Right lobe of liver (tissue), 4 donors: ENCODE measurements at regions not wholly inside any gene's neighbourhood (a gene's known extent, or its start where the extent isn't known, plus 50 kb on each side); places are given as distances from the start of the nearest gene placed in this dataset.

Source experiments
- CTCF ChIP-seq, 4 donors: fragments of 200-600 bp in 3 of 4; fragments of 450-650 bp in 1 of 4; IDR thresholded peaks; one replicate each; pipeline versions ENCODE4 v1.5.1 to v1.8.0; 2016 to 2022; ENCODE audit warnings: antibody characterized with exemption in 4 of 4, mild to moderate bottlenecking in 2 of 4
- POLR2A ChIP-seq: fragments of 450-650 bp; IDR thresholded peaks from one replicate; pipeline ENCODE4 v1.6.1; 2017; ENCODE audit warnings: antibody characterized with exemption, mild to moderate bottlenecking
- donor health status: DM: no; HTN: no; CAD: no.
- donor health status: DM: no; HTN: no; CAD: no.
- donor health status: DM: no; HTN: yes; CAD: no.

- TF ChIP-seq CTCF (IDR thresholded peaks at IDR 0.05) (no peak), POLR2A (no peak)
Observed at GRCh38 chr2:31810200-31810917, 200.4 kb downstream of the MEMO1 start.
